ENCODE measurements at regions not wholly inside any gene's neighbourhood (a gene's known extent, or its start where the extent isn't known, plus 50 kb on each side); places are given as distances from the start of the nearest gene placed in this dataset.

DNA sequence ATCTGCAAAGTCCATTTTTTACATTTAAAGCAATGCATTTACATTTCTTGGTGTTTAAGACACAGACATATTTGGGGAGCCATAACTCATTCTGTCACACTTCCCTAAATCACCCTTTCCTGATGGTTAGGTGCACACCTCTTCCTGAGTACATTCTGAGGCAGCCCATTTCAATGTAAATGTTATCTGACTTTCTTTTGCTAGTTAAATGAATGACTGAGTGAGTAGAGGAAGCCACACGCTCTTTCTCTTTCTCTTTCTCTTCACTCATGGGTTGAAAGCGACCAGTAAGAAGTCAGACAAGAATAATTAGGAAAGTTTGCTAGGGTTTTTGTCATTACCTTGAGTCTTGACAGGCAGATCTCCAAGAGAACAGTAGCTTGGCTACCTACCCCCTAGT, 143.1 kb downstream of the S1PR1 start:
- Histone ChIP-seq H4K20me1 (ENCODE audit: insufficient read depth, low read length) (no peaks in the 10 kb centered on the region), H3K79me2 (ENCODE audit: insufficient read depth, low read length) (no peaks in the 10 kb centered on the region), H3K4me2 (ENCODE audit: low read length) (no peak overlapping the region), H2AFZ (ENCODE audit: low read length) (no peak overlapping the region), H3K4me1 (ENCODE audit: insufficient read depth, low read length, severe bottlenecking) (no peaks in the 10 kb centered on the region), H3K27ac (ENCODE audit: low read depth, low read length, poor library complexity, severe bottlenecking) (no peak overlapping the region), H3K9me2 (ENCODE audit: low read depth, low read length) (no peaks in the 10 kb centered on the region), H3K36me3 (ENCODE audit: insufficient read depth, low read length) (no peaks in the 10 kb centered on the region), H3K9ac (ENCODE audit: low read length) (no peak overlapping the region), H3K9me3 (ENCODE audit: low read length) (no peaks in the 10 kb centered on the region), H3K27me3 (ENCODE audit: insufficient read depth, low read length) (no peaks in the 10 kb centered on the region), H3F3A (ENCODE audit: insufficient read depth, low read length) (no peaks in the 10 kb centered on the region), H3K4me3 (ENCODE audit: low read depth, low read length, poor library complexity, severe bottlenecking) (no peak overlapping the region)
- TF ChIP-seq, protein P1, sequence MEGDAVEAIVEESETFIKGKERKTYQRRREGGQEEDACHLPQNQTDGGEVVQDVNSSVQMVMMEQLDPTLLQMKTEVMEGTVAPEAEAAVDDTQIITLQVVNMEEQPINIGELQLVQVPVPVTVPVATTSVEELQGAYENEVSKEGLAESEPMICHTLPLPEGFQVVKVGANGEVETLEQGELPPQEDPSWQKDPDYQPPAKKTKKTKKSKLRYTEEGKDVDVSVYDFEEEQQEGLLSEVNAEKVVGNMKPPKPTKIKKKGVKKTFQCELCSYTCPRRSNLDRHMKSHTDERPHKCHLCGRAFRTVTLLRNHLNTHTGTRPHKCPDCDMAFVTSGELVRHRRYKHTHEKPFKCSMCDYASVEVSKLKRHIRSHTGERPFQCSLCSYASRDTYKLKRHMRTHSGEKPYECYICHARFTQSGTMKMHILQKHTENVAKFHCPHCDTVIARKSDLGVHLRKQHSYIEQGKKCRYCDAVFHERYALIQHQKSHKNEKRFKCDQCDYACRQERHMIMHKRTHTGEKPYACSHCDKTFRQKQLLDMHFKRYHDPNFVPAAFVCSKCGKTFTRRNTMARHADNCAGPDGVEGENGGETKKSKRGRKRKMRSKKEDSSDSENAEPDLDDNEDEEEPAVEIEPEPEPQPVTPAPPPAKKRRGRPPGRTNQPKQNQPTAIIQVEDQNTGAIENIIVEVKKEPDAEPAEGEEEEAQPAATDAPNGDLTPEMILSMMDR (IDR thresholded peaks at IDR 0.05; ENCODE audit: low read length) = no peak
- TF ChIP-seq EZH2 (IDR thresholded peaks at IDR 0.05; ENCODE audit: borderline replicate concordance, low read length) = no peak

DNA sequence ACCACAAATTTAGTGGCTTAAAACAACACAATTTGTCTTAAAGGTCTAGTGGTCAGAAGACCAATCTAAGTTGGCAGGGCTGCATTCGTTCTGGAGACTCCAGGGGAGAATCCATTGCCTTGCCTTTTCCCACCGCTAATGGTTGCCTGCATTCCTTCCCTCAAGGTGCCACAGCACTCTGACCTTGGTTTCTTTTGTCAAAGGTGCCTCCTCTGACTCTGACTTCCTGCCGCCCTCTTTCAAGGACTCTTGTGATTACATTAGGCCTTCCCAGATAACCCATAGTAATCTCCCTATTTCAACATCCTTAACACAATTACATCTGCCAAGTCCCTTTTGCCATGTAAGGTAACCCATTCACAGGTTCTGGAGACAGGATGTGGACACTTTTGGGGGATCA, 145.3 kb downstream of the S1PR1 start:
- H3K4me1 ChIP-seq (ENCODE audit: insufficient read depth, low read length, severe bottlenecking) = no peaks in the 10 kb centered on the region
- H3F3A ChIP-seq (ENCODE audit: insufficient read depth, low read length) = no peaks in the 10 kb centered on the region
- no peak overlapping the region for H2AFZ ChIP-seq (ENCODE audit: low read length)
- H3K9ac ChIP-seq (ENCODE audit: low read length) = no peak overlapping the region
- no peak overlapping the region for H3K27ac ChIP-seq (ENCODE audit: low read depth, low read length, poor library complexity, severe bottlenecking)
- no peaks in the 10 kb centered on the region for H3K9me2 ChIP-seq (ENCODE audit: low read depth, low read length)
- TF ChIP-seq, protein P1 (IDR thresholded peaks at IDR 0.05; ENCODE audit: low read length) = no peak
- TF ChIP-seq EZH2 (IDR thresholded peaks at IDR 0.05; ENCODE audit: borderline replicate concordance, low read length) = no peak
- no peaks in the 10 kb centered on the region for H3K9me3 ChIP-seq (ENCODE audit: low read length)
- H3K27me3 ChIP-seq (ENCODE audit: insufficient read depth, low read length) = no peaks in the 10 kb centered on the region
- H3K36me3 ChIP-seq (ENCODE audit: insufficient read depth, low read length) = no peaks in the 10 kb centered on the region; the same call in 1 of the 2 replicates
- no peaks in the 10 kb centered on the region for H4K20me1 ChIP-seq (ENCODE audit: insufficient read depth, low read length)
- H3K4me3 ChIP-seq (ENCODE audit: low read depth, low read length, poor library complexity, severe bottlenecking) = no peak overlapping the region
- no peaks in the 10 kb centered on the region for H3K79me2 ChIP-seq (ENCODE audit: insufficient read depth, low read length)
- H3K4me2 ChIP-seq (ENCODE audit: low read length) = no peak overlapping the region

DNA sequence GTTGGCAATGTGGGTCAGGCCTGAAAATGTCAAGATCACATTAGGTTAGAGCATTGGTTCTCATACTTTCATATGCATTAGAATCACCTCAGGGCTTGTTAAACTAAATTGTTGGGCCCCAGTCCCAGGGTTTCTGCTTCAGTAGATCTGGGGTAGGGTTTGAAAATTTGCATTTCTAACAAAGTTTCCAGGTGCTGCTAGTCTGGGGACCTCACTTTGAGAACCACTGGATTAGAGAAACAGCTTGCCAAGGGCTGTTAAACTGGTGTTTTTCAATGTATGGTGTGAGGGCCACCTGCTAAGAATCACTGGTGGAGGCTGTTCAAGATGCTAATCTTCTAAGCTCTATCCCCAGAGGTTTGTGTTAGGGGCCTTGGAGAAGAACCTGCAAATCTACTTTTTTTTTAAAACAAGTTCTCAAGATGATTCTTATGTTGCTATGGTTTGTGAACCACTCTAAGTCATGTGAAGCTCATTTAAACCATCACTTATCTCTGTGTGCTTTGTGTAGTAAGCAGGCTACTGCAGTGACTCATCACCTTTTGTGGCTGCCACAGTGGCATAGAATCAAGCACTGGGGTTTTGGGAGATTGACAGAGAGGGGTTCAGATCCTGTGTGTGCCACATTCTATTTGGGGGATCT, 152.2 kb downstream of the S1PR1 start:
- Histone ChIP-seq H3K36me3 (ENCODE audit: insufficient read depth, low read length) (no peaks in the 10 kb centered on the region; the same call in 1 of the 2 replicates), H2AFZ (ENCODE audit: low read length) (no peak overlapping the region), H3K9me3 (ENCODE audit: low read length) (no peaks in the 10 kb centered on the region), H3K4me1 (ENCODE audit: insufficient read depth, low read length, severe bottlenecking) (peaks cover 25% of the 10 kb centered on the region), H3K27ac (ENCODE audit: low read depth, low read length, poor library complexity, severe bottlenecking) (peak overlapping the region; percentile 97), H3K4me2 (ENCODE audit: low read length) (peak overlapping the region; percentile 37; the same call in 1 of the 2 replicates), H3K9ac (ENCODE audit: low read length) (peak overlapping the region; percentile 35; the same call in 1 of the 2 replicates), H3K79me2 (ENCODE audit: insufficient read depth, low read length) (no peaks in the 10 kb centered on the region), H3F3A (ENCODE audit: insufficient read depth, low read length) (peaks cover 3% of the 10 kb centered on the region; the same call in 1 of the 2 replicates), H3K9me2 (ENCODE audit: low read depth, low read length) (no peaks in the 10 kb centered on the region), H3K27me3 (ENCODE audit: insufficient read depth, low read length) (no peaks in the 10 kb centered on the region), H3K4me3 (ENCODE audit: low read depth, low read length, poor library complexity, severe bottlenecking) (no peak overlapping the region), H4K20me1 (ENCODE audit: insufficient read depth, low read length) (no peaks in the 10 kb centered on the region)
- TF ChIP-seq, protein P1 (IDR thresholded peaks at IDR 0.05; ENCODE audit: low read length) = no peak
- TF ChIP-seq EZH2 (IDR thresholded peaks at IDR 0.05; ENCODE audit: borderline replicate concordance, low read length) = no peak
